Loucy (cell line): ENCODE measurements at regions not wholly inside any gene's neighbourhood (a gene's known extent, or its start where the extent isn't known, plus 50 kb on each side); places are given as distances from the start of the nearest gene placed in this dataset.

Experiments used
- EZH2phosphoT487 ChIP-seq: fragments of 200-600 bp; IDR thresholded peaks from 2 replicates; pipeline ENCODE4 v1.6.1; 2018; ENCODE audit warnings: antibody characterized with exemption, mild to moderate bottlenecking, moderate library complexity, borderline replicate concordance
- TF ChIP-seq, protein P1 (sequence below): fragments of 200-600 bp; sonication (generic); conservative IDR thresholded peaks from 2 replicates; pipeline ENCODE4 v1.5.1; 2014; ENCODE audit warnings: mild to moderate bottlenecking, antibody characterized with exemption, low read length

DNA sequence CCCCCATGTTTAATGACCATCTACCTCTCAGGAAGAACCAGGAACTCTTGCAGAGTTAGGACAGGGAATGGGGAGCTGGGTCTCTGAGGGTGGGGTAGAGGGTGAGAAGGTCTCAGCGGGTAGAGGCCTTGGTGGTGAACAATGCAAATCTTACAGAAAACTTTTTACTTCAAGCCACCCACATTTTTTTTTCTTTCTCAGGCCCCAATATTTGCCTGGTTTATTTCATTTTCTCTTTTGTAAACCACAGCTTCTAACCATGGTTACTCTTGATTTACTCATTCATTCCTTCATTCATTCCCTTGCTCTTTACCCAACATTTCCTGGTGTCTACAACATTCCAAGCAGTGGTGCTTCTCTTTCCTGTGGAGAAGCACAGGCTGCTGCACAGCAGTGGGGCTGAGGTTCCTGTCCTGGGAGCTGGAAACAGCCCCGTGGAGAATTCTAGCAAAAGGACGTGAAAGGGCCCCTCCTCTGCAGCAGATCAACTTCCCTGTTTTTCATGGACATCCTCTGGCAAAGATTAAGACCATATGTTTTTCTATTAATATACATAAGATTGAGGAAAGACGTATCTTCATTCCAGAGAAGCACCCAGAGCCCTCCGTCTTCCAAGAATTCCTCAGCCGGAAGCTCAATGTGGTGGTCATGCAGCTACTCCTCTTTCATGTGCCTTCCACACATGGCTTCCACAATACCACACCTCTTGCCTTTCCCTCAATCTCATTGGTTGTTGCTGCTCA is 224.4 kb upstream of the SESN3 start:
- TF ChIP-seq EZH2phosphoT487, result no peak
- TF ChIP-seq, protein P1, sequence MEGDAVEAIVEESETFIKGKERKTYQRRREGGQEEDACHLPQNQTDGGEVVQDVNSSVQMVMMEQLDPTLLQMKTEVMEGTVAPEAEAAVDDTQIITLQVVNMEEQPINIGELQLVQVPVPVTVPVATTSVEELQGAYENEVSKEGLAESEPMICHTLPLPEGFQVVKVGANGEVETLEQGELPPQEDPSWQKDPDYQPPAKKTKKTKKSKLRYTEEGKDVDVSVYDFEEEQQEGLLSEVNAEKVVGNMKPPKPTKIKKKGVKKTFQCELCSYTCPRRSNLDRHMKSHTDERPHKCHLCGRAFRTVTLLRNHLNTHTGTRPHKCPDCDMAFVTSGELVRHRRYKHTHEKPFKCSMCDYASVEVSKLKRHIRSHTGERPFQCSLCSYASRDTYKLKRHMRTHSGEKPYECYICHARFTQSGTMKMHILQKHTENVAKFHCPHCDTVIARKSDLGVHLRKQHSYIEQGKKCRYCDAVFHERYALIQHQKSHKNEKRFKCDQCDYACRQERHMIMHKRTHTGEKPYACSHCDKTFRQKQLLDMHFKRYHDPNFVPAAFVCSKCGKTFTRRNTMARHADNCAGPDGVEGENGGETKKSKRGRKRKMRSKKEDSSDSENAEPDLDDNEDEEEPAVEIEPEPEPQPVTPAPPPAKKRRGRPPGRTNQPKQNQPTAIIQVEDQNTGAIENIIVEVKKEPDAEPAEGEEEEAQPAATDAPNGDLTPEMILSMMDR, result no peak
